Esophagus squamous epithelium (tissue), 5 donors: ENCODE measurements at regions not wholly inside any gene's neighbourhood (a gene's known extent, or its start where the extent isn't known, plus 50 kb on each side); places are given as distances from the start of the nearest gene placed in this dataset.
"Not testable (repeated sequence)": the region's sequence is repeated elsewhere in the genome, so short reads cannot be mapped to it uniquely, and the experiment has no call there.

Experiments
- DNase-seq: peaks from one replicate; lab custom pipeline; 2025; lab: John Stamatoyannopoulos, UW
- H3K27ac ChIP-seq, 4 donors: fragments of 200-600 bp; sonication (generic); one replicate each; pipeline ENCODE4 v1.5.1; 2016 to 2019; ENCODE audit warnings: mild to moderate bottlenecking in 1 of 4
- H3K27me3 ChIP-seq, 4 donors: fragments of 200-600 bp; sonication (generic); 1 replicate in 3 of 4; 2 replicates in 1 of 4; pipeline versions ENCODE4 v1.5.1 to v1.6.0; 2017 to 2021; ENCODE audit warnings: antibody characterized with exemption in 1 of 4
- H3K36me3 ChIP-seq, 3 donors: fragments of 200-600 bp; sonication (generic); one replicate each; pipeline ENCODE4 v1.5.1; 2016 to 2019
- H3K4me1 ChIP-seq, 3 donors: fragments of 200-600 bp; sonication (generic); one replicate each; pipeline ENCODE4 v1.5.1; 2017 to 2019
- H3K4me3 ChIP-seq, 4 donors: fragments of 200-600 bp; sonication (generic); 1 replicate in 3 of 4; 2 replicates in 1 of 4; pipeline ENCODE4 v1.5.1; 2016 to 2019; ENCODE audit warnings: mild to moderate bottlenecking in 2 of 4, moderate library complexity in 1 of 4
- H3K9me3 ChIP-seq, 3 donors: fragments of 200-600 bp; sonication (generic); one replicate each; pipeline ENCODE4 v1.5.1; 2016 to 2019
- POLR2A ChIP-seq, 4 donors: fragments of 450-650 bp; IDR thresholded peaks; one replicate each; pipeline ENCODE4 v1.6.1; 2017; ENCODE audit warnings: antibody characterized with exemption in 4 of 4, mild to moderate bottlenecking in 4 of 4, moderate library complexity in 3 of 4
- WGBS, 2 donors: methylation state at CpG; one replicate each; pipeline ENCODE4 v1.1.5; 2018; 5-methylcytosine and 5-hydroxymethylcytosine counted together
- intact Hi-C: fragments of 100-400 bp; cut with DNase I; formaldehyde crosslinking; loops from one replicate; pipeline ENCODE4 v1.15.0; 2022
- TF ChIP-seq, protein P1 (sequence below), 6 experiments: fragments of 450-650 bp in 4 of 6; fragments of 200-600 bp in 2 of 6; sonication (generic) in 2 of 6; IDR thresholded peaks; one replicate each; pipeline ENCODE4 v1.5.1; 2016 to 2019; ENCODE audit warnings: antibody characterized with exemption in 6 of 6, mild to moderate bottlenecking in 4 of 6, moderate library complexity in 4 of 6
- donor health status: DM: yes; HTN: yes; CAD: no.

DNA sequence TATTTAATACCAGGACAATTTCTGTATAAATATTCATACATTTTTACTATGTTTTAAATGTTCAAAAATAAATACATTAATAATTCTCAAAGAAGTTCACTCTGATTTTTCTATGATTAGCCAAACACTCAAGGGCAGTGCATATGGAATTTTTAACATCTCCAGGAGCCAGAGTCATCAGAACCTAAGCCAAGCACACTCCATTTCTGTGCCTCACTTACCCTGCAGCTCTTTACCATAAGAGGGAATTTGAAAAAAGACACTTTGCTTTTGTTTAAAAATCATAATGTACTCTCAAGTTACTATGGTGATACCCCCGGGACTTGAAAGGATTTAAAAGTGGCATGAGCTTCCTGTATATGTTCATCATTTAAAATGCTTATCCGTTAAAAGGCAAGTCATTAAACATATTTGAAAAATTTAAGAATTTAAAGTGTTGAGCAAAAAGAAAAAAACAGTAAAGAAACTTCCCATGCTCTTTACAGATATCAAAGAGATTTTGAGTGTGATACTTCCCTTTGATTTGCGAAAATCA lies 747.4 kb upstream of the NECTIN3 start:
- DNase-seq = no peak
- TF ChIP-seq POLR2A (IDR thresholded peaks at IDR 0.05) = no peak
- TF ChIP-seq, protein P1, sequence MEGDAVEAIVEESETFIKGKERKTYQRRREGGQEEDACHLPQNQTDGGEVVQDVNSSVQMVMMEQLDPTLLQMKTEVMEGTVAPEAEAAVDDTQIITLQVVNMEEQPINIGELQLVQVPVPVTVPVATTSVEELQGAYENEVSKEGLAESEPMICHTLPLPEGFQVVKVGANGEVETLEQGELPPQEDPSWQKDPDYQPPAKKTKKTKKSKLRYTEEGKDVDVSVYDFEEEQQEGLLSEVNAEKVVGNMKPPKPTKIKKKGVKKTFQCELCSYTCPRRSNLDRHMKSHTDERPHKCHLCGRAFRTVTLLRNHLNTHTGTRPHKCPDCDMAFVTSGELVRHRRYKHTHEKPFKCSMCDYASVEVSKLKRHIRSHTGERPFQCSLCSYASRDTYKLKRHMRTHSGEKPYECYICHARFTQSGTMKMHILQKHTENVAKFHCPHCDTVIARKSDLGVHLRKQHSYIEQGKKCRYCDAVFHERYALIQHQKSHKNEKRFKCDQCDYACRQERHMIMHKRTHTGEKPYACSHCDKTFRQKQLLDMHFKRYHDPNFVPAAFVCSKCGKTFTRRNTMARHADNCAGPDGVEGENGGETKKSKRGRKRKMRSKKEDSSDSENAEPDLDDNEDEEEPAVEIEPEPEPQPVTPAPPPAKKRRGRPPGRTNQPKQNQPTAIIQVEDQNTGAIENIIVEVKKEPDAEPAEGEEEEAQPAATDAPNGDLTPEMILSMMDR (IDR thresholded peaks at IDR 0.05) = no peak
- Histone ChIP-seq H3K4me3 (no peak overlapping the region), H3K9me3 (no peaks in the 10 kb centered on the region), H3K36me3 (no peaks in the 10 kb centered on the region), H3K27me3 (no peaks in the 10 kb centered on the region), H3K27ac (no peak overlapping the region), H3K4me1 (no peaks in the 10 kb centered on the region)
- intact Hi-C loops = no loop called here
- WGBS, 2 donors = 39 to 46% methylated on average over 3 of the region's 3 CpGs

DNA sequence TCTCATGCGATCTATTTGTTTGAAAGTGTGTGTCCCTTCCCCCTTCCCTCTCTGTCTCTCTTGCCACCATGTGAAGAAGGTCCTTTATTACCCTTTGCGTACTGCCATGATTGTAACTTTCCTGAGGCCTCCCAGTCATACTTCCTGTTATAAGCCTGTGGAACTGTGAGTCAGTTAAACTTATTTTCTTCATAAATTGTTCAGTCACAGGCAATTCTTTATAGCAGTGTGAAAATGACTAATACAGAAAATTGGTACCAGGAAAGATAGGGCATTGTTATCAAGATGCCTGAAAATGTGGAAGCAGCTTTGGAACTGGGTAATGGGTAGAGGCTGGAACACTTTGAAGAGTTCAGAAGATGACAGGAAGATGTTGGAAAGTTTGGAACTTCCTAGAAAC lies 743.7 kb upstream of the NECTIN3 start:
- no peaks in the 10 kb centered on the region for H3K27me3 ChIP-seq
- TF ChIP-seq, protein P1 (IDR thresholded peaks at IDR 0.05) = no peak
- TF ChIP-seq POLR2A (IDR thresholded peaks at IDR 0.05) = no peak
- 91 to 93% methylated on average over 2 of the region's 2 CpGs for whole genome bisulfite sequencing, 2 donors
- H3K36me3 ChIP-seq = no peaks in the 10 kb centered on the region
- intact Hi-C loops = no loop called here
- DNase-seq = no peak
- H3K9me3 ChIP-seq = no peaks in the 10 kb centered on the region
- H3K4me3 ChIP-seq = no peak overlapping the region
- no peaks in the 10 kb centered on the region for H3K4me1 ChIP-seq
- H3K27ac ChIP-seq = no peak overlapping the region

GRCh38 chr3:110331562-110331961 lies 740.1 kb upstream of the NECTIN3 start:
- 54 to 69% methylated on average over 2 of the region's 2 CpGs for WGBS, 2 donors
- H3K27me3 ChIP-seq, H3K27ac ChIP-seq, H3K36me3 ChIP-seq, H3K4me1 ChIP-seq, H3K4me3 ChIP-seq, DNase-seq, H3K9me3 ChIP-seq, intact Hi-C loops: not testable (repeated sequence)

DNA sequence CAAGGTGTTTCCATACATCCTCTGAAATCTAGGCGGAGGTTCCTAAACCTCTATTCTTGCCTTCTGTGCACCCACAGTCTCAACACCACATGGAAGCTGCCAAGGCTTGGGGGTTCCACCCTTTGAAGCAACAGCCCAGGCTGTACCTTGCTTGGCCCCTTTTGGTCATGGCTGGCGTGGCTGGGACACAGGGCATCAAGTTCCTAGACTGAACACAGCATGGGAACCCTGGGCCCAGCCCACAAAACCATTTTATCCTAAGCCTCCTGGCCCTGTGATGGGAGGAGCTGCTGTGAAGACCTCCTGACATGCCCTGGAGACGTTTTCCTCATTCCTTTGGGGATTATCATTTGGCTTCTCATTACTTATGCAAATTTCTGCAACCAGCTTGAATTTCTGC lies 739.0 kb upstream of the NECTIN3 start:
- no peaks in the 10 kb centered on the region for H3K4me1 ChIP-seq
- no peak for TF ChIP-seq POLR2A (IDR thresholded peaks at IDR 0.05)
- TF ChIP-seq, protein P1 (IDR thresholded peaks at IDR 0.05) = no peak
- H3K27ac ChIP-seq = no peak overlapping the region
- H3K4me3 ChIP-seq = no peak overlapping the region
- H3K36me3 ChIP-seq = no peaks in the 10 kb centered on the region
- 63% methylated on average over 2 to 3 of the region's 3 CpGs for WGBS, 2 donors
- intact Hi-C loops = no loop called here
- H3K27me3 ChIP-seq = no peaks in the 10 kb centered on the region
- H3K9me3 ChIP-seq = no peaks in the 10 kb centered on the region
- DNase-seq = no peak

DNA sequence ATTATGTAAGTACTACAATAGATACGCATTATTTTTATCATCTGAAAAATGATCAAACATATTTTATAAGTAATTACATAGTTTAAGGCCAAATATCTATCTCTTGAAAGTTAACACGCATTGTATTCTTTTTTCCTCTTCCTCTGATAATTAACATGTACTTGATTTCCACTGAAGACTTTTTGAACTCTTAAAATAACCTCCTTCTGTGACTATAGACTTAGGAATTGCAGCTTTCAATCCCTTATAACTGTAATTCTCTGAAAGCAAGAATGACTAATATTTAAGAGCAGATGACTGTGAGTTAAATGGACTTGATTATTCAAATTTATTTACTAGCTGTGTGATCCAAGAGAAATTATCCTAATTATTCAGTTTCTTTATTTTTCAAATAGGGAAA lies 730.6 kb upstream of the NECTIN3 start:
- H3K9me3 ChIP-seq = no peaks in the 10 kb centered on the region
- TF ChIP-seq POLR2A (IDR thresholded peaks at IDR 0.05) = no peak
- H3K27ac ChIP-seq = no peak overlapping the region
- no peaks in the 10 kb centered on the region for H3K4me1 ChIP-seq
- DNase-seq = no peak
- WGBS, 2 donors = 74 to 82% methylated on average over 2 of the region's 2 CpGs
- no peaks in the 10 kb centered on the region for H3K27me3 ChIP-seq
- H3K36me3 ChIP-seq = no peaks in the 10 kb centered on the region
- intact Hi-C loops = no loop called here
- no peak overlapping the region for H3K4me3 ChIP-seq

GRCh38 chr3:110343376-110343775 lies 728.2 kb upstream of the NECTIN3 start:
- TF ChIP-seq, protein P1 (IDR thresholded peaks at IDR 0.05) = no peak
- Histone ChIP-seq H3K4me3 (no peak overlapping the region), H3K4me1 (no peaks in the 10 kb centered on the region), H3K9me3 (no peaks in the 10 kb centered on the region), H3K27me3 (no peaks in the 10 kb centered on the region), H3K36me3 (no peaks in the 10 kb centered on the region), H3K27ac (no peak overlapping the region)
- intact Hi-C loops = no loop called here
- 45 to 60% methylated on average over 3 of the region's 3 CpGs for WGBS, 2 donors
- no peak for DNase-seq
